Stimulated activated CD4-positive, alpha-beta T cell treated with anti-CD3 and anti-CD28 coated beads, Interleukin-15, amount 100 ng/mL, for 24 hours (primary cell): ENCODE measurements at regions not wholly inside any gene's neighbourhood (a gene's known extent, or its start where the extent isn't known, plus 50 kb on each side); places are given as distances from the start of the nearest gene placed in this dataset.

Experiments used
- DNase-seq: peaks from one replicate; pipeline ENCODE4 v3.0.0-alpha.2; 2020

DNA sequence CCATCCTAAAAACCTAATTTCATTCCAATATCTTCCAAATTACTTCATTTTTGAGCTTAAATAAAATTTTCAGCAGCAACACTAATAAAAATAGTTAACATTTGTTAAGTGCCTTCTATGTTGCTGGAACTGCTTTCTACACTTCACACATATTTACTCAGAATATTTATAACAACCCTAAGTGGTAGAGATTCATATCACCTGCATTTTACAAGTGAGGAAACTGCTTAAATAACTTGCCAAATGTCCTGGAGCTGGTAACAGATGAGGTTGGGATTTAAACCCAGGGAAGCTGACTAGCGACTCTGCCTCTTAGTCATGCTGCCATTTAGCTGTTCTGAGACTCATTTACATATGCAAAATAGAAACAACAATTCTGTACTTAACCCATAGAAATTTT, 86.1 kb upstream of the PBX1 start:
- DNase-seq: no peak

DNA sequence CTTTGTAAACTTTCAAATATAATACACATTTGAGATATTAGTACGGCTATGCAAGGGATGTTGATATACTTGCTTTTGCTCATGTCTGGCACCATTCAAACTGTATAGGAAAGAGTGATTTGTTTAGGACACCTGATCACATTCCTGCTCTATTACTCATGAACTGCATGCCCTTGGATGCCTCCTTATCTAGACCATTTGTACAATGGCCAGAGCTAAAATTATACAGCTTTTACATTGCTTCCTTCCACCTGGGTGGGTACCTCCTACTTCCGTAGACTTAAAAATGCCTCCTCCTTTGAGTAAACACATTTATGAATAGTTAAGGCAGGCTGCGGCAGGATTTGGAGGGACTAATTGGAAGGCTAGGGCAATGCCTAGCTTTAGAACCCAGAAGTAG, 85.4 kb upstream of the PBX1 start:
- DNase-seq: no peak

DNA sequence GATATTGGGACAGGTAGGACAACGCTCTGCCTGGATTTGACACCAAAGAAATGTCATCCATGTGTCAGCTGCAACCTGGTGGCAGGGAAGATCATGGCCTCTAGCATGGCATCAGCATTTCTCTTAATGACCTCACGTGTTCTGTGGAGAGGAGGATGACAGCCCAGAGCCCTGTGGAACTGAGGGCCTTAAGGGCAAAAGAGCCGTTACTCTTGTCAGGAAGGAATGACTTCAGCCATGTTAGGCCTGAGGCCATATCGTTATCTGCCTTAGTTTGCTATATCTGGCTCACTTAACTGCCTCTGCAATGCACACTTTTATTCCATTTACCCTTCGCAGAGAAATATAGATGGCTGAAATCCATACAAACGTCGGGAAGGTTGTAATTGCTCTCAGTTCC, 83.2 kb upstream of the PBX1 start:
- DNase-seq: no peak

DNA sequence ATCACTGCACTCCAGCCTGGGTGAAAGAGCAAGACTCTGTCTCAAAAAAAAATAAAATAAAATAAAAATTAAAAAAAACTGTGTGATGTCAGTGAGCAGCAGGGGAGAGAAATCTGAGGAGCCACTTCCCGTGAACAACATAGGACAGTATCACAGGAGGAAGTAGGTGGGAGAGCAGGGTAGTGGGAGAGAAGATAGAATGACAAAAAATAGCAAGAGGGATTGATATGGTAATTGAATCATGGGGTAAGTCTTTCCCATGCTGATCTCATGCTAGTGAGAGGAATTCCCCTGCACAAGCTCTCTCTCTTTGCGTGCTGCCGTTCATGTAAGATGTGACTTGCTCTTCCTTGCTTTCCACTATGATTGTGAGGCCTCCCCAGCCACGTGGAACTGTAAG, 81.6 kb upstream of the PBX1 start:
- DNase-seq: no peak

DNA sequence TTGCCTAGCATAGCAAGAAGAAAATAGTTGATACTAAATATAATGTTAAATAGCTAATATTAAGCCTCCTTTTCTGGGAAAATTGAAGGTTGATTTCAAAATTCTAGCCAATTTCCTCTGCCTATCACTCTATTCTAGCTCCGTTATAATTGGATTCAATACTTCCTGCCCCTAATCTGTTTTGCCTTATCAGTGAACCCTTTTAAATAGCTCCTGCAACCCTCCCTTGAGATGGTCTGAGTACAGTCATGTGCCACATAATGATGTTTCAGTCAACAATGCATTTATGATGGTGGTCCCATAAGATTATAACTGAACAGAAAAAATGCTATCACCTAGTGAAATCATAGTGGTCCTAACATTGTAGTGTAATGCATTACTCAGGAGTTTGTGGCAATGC, 79.7 kb upstream of the PBX1 start:
- DNase-seq: no peak

DNA sequence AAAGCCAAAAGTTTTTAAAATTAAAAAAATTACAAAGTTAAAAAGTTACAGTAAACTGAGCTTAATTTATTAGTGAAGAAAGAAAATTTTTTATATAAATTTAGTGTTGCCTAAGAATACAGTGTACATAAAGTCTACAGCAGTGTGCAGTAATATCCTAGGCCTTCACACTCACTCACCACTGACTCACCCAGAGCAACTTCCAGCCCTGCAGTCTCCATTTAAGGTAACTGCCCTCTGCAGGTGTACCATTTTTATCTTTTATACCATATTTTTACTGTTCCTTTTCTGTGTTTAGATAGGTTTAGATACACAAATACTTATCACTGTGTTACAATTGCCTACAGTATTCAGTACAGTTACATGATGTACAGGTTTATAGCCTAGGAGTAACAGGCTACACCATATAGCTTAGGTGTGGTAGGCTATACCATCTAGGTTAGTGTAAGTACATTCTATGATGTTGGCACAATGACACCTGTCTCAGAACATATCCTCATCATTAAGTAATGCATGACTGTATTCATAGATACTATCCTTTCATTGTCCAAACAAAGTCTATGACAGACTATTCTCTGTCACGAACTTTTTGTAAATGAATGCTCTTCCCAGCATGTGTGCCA, 78.6 kb upstream of the PBX1 start:
- no peak for DNase-seq

DNA sequence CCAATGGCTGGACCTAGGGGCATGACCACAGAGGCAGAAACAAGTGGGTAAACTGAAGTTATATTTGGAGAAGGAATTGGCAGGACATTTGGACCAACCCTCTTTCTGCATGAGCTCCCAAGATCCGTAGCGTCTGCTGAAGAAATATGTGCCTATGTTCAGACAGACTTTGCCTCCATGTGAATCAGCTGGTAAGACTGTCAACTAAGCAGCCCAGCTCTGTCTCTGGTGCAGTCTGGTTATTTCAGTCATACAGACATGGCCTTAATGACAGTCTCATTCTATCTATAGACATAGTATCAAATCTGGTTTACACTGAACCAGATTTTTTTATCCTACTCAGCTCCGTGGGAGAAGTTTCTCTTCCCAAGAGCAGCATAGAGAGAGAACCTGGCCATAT, 63.1 kb upstream of the PBX1 start:
- DNase-seq: no peak

DNA sequence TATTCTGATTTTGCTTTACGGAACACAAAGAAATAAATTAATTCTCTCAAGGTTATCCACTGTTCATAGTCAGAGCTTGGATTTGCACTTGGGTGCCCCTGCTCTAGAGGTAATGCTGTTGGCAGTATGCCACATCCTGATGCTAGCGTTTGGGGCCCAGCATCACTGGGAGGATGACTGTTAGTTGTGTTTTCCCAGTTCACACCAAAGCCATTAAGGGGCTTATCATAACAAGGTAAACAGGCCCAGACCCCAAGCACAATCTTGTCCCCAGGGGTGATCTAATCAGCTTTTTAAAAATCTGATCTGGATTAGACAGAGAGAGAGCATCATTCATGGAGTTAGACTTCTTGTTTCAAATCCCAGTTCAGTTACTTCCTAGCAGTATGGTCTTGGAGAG, 60.2 kb upstream of the PBX1 start:
- no peak for DNase-seq

DNA sequence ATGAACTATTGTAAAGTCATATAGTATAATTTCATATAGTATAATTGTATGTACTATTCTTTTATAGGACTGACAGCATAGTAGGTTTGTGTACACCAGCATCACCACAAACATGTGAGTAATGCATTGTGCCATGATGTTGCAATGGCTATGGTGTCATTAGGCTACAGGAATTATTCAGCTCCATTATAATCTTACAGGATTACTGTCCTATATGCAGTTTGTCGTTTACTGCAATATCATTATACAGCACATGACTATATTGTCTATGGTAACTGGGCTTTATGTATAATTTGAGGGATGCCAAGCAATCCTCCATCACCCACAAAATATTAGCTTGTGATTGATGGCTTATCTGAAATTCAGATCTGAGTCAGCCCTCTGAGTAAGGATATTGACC, 54.2 kb upstream of the PBX1 start:
- DNase-seq: no peak
